HCT116 (cell line): ENCODE measurements at regions not wholly inside any gene's neighbourhood (a gene's known extent, or its start where the extent isn't known, plus 50 kb on each side); places are given as distances from the start of the nearest gene placed in this dataset.

ENCODE experiments used
- ATAC-seq: fragments of 200-7000 bp; cut with Tn5 transposase; 2 replicates; pipeline ENCODE4 v1.9.1; 2020; ENCODE audit warnings: mild to moderate bottlenecking, moderate library complexity
- BruUV-seq: library from RNA; stranded (reverse); fragments of 400-500 nt; replicated peaks from 2 replicates; lab custom pipeline; 2021; lab: Mats Ljungman, UMichigan
- CTCF ChIA-PET: fragments of 300-600 bp; sonication (Branson Sonifier 250); formaldehyde crosslinking; loops from one replicate; lab custom pipeline; 2021; ENCODE audit warnings: antibody characterized with exemption; lab: Charles Lee
- POLR2A ChIA-PET: fragments of 300-600, 350-600 bp; sonication (Branson Sonifier 250); formaldehyde crosslinking; loops from one replicate; lab custom pipeline; 2021; ENCODE audit warnings: antibody characterized with exemption; lab: Charles Lee
- RAD21 ChIA-PET, 2 experiments: fragments of 300-600 bp; sonication (Branson Sonifier 250); formaldehyde crosslinking; loops; one replicate each; lab custom pipeline; 2023; ENCODE audit warnings: low total read pairs in 2 of 2; ENCODE audit not compliant: uncharacterized antibody in 2 of 2, unreplicated experiment in 2 of 2, low non-redundant PET in 1 of 2; lab: Charles Lee
- DNase-seq: peaks from one replicate; pipeline ENCODE4 v3.0.0-alpha.2; 2010; ENCODE audit warnings: low read depth, low spot score
- H2AFZ ChIP-seq: fragments of 200-600 bp; shearing (Covaris generic), sonication (generic); 2 replicates; pipeline ENCODE4 v1.6.1; 2017; ENCODE audit warnings: low read depth, mixed run types, mixed read lengths, antibody characterized with exemption, low read length; ENCODE audit not compliant: poor library complexity, severe bottlenecking
- H3K27ac ChIP-seq: 2 replicates; pipeline ENCODE4 v1.5.1; 2012; ENCODE audit warnings: low read depth, low read length
- H3K27me3 ChIP-seq: fragments of 200-600 bp; sonication (generic); 2 replicates; pipeline ENCODE4 v1.6.1; 2016; ENCODE audit warnings: mixed run types, low read length, mixed read lengths; ENCODE audit not compliant: insufficient read depth
- H3K36me3 ChIP-seq, 2 experiments: fragments of 200-500 bp in 1 of 2; fragments of 200-600 bp in 1 of 2; sonication (Bioruptor generic) in 1 of 2; sonication (generic) in 1 of 2; 2 replicates each; pipeline versions ENCODE4 v1.5.1 to v1.6.1; 2014 to 2016; ENCODE audit warnings: low read length in 2 of 2, inconsistent platforms in 1 of 2, mixed read lengths in 1 of 2, mixed run types in 1 of 2; ENCODE audit not compliant: insufficient read depth in 2 of 2, control insufficient read depth in 1 of 2
- H3K4me1 ChIP-seq, 2 experiments: fragments of 200-600 bp in 1 of 2; sonication (generic) in 1 of 2; 2 replicates each; pipeline versions ENCODE4 v1.5.1 to v1.6.1; 2012 to 2017; ENCODE audit warnings: low read length in 2 of 2, inconsistent platforms in 1 of 2, mild to moderate bottlenecking in 1 of 2, mixed read lengths in 1 of 2, mixed run types in 1 of 2, moderate library complexity in 1 of 2; ENCODE audit not compliant: insufficient read depth in 2 of 2, control insufficient read depth in 1 of 2
- H3K4me2 ChIP-seq: fragments of 200-600 bp; sonication (generic); 2 replicates; pipeline ENCODE4 v1.6.1; 2017; ENCODE audit warnings: mixed run types, low read length, mixed read lengths
- H3K4me3 ChIP-seq, 2 experiments: fragments of 200-600 bp in 1 of 2; sonication (generic) in 1 of 2; replicated peaks in 1 of 2; 2 replicates each; pipeline ENCODE4 v1.5.1; 2011 to 2016; ENCODE audit warnings: low read length in 2 of 2, control low read depth in 1 of 2, low read depth in 1 of 2, mild to moderate bottlenecking in 1 of 2, mixed read lengths in 1 of 2, mixed run types in 1 of 2
- H3K79me2 ChIP-seq: fragments of 200-600 bp; sonication (generic); 2 replicates; pipeline ENCODE4 v1.6.1; 2017; ENCODE audit warnings: mild to moderate bottlenecking, mixed run types, low read length, moderate library complexity, mixed read lengths; ENCODE audit not compliant: insufficient read depth
- H3K9ac ChIP-seq: fragments of 200-600 bp; sonication (generic); 2 replicates; pipeline ENCODE4 v1.6.1; 2016; ENCODE audit warnings: low read length, mixed read lengths
- H3K9me2 ChIP-seq: fragments of 200-600 bp; sonication (generic), shearing (Covaris generic); 2 replicates; pipeline ENCODE4 v1.6.1; 2017; ENCODE audit warnings: mixed run types, mild to moderate bottlenecking, moderate library complexity; ENCODE audit not compliant: insufficient read depth
- H3K9me3 ChIP-seq, 2 experiments: fragments of 200-500 bp in 1 of 2; fragments of 200-600 bp in 1 of 2; sonication (Bioruptor generic) in 1 of 2; sonication (generic) in 1 of 2; 2 replicates each; pipeline ENCODE4 v1.6.1; 2014 to 2017; ENCODE audit warnings: low read length in 2 of 2, mixed read lengths in 2 of 2, inconsistent platforms in 1 of 2, low read depth in 1 of 2, mild to moderate bottlenecking in 1 of 2, mixed run types in 1 of 2, moderate library complexity in 1 of 2; ENCODE audit not compliant: control insufficient read depth in 1 of 2, insufficient read depth in 1 of 2
- H4K20me1 ChIP-seq: fragments of 200-600 bp; sonication (generic), shearing (Covaris generic); 2 replicates; pipeline ENCODE4 v1.6.1; 2017; ENCODE audit warnings: mixed run types, mild to moderate bottlenecking, moderate library complexity; ENCODE audit not compliant: insufficient read depth
- CBX3 ChIP-seq: IDR thresholded peaks from 2 replicates; pipeline ENCODE4 v1.6.1; 2012; ENCODE audit warnings: low read depth
- CEBPB ChIP-seq: IDR thresholded peaks from 2 replicates; pipeline ENCODE4 v1.6.1; 2012; ENCODE audit warnings: low read depth
- EGR1 ChIP-seq: IDR thresholded peaks from 2 replicates; pipeline ENCODE4 v1.6.1; 2012; ENCODE audit warnings: low read depth
- ELF1 ChIP-seq: IDR thresholded peaks from 2 replicates; pipeline ENCODE4 v1.6.1; 2012; ENCODE audit warnings: low read depth, borderline replicate concordance
- EZH2phosphoT487 ChIP-seq: fragments of 200-600 bp; IDR thresholded peaks from 2 replicates; pipeline ENCODE4 v1.6.1; 2018; ENCODE audit warnings: antibody characterized with exemption, borderline replicate concordance
- FOSL1 ChIP-seq: IDR thresholded peaks from 2 replicates; pipeline ENCODE4 v1.6.1; 2012; ENCODE audit warnings: low read depth
- JUND ChIP-seq: IDR thresholded peaks from 2 replicates; pipeline ENCODE4 v1.6.1; 2012
- POLR2A ChIP-seq: IDR thresholded peaks from 2 replicates; pipeline ENCODE4 v1.7.0; 2011; ENCODE audit warnings: borderline replicate concordance; ENCODE audit not compliant: insufficient read depth, insufficient read length; ENCODE audit errors: extremely low read depth
- POLR2AphosphoS5 ChIP-seq: IDR thresholded peaks from 2 replicates; pipeline ENCODE4 v1.6.1; 2011; ENCODE audit warnings: mild to moderate bottlenecking, low read depth, low read length, moderate library complexity
- SIN3A ChIP-seq: IDR thresholded peaks from 2 replicates; pipeline ENCODE4 v1.6.1; 2012; ENCODE audit warnings: low read depth
- SP1 ChIP-seq: IDR thresholded peaks from 2 replicates; pipeline ENCODE4 v1.6.1; 2012; ENCODE audit warnings: low read depth
- SRF ChIP-seq: IDR thresholded peaks from 2 replicates; pipeline ENCODE4 v1.6.1; 2012; ENCODE audit warnings: low read depth
- TCF7L2 ChIP-seq: IDR thresholded peaks from 2 replicates; pipeline ENCODE4 v1.7.0; 2011; ENCODE audit warnings: borderline replicate concordance, inconsistent platforms; ENCODE audit not compliant: insufficient read depth, insufficient read length; ENCODE audit errors: extremely low read depth
- YY1 ChIP-seq: IDR thresholded peaks from 2 replicates; pipeline ENCODE4 v1.6.1; 2011; ENCODE audit warnings: low read length, low read depth, moderate library complexity, mild to moderate bottlenecking; ENCODE audit not compliant: insufficient replicate concordance; ENCODE audit errors: extremely low read depth
- ZFX ChIP-seq: fragments of 450-650 bp; IDR thresholded peaks from 2 replicates; pipeline ENCODE4 v1.6.1; 2017
- ZNF274 ChIP-seq: fragments of 200-500 bp; sonication (Bioruptor generic); IDR thresholded peaks from 2 replicates; pipeline ENCODE4 v1.6.1; 2014; ENCODE audit warnings: mild to moderate bottlenecking, low read depth, low read length, inconsistent platforms
- intact Hi-C: fragments of 100-400 bp; cut with micrococcal nuclease; formaldehyde crosslinking; loops from 2 replicates; pipeline ENCODE4 v1.10.0; 2022
- TF ChIP-seq, protein P1 (sequence below), 3 experiments: fragments of 200-600 bp in 1 of 3; sonication (generic) in 1 of 3; IDR thresholded peaks in 2 of 3; conservative IDR thresholded peaks in 1 of 3; 2 replicates each; pipeline ENCODE4 v1.5.1; 2012 to 2017; ENCODE audit warnings: low read depth in 2 of 3, low read length in 2 of 3, antibody characterized with exemption in 1 of 3, borderline replicate concordance in 1 of 3, control low read depth in 1 of 3, mild to moderate bottlenecking in 1 of 3, mixed read lengths in 1 of 3, mixed run types in 1 of 3, moderate library complexity in 1 of 3; ENCODE audit not compliant: insufficient read depth in 1 of 3
- TF ChIP-seq, protein P2 (sequence below): IDR thresholded peaks from 2 replicates; pipeline ENCODE4 v1.6.1; 2012

DNA sequence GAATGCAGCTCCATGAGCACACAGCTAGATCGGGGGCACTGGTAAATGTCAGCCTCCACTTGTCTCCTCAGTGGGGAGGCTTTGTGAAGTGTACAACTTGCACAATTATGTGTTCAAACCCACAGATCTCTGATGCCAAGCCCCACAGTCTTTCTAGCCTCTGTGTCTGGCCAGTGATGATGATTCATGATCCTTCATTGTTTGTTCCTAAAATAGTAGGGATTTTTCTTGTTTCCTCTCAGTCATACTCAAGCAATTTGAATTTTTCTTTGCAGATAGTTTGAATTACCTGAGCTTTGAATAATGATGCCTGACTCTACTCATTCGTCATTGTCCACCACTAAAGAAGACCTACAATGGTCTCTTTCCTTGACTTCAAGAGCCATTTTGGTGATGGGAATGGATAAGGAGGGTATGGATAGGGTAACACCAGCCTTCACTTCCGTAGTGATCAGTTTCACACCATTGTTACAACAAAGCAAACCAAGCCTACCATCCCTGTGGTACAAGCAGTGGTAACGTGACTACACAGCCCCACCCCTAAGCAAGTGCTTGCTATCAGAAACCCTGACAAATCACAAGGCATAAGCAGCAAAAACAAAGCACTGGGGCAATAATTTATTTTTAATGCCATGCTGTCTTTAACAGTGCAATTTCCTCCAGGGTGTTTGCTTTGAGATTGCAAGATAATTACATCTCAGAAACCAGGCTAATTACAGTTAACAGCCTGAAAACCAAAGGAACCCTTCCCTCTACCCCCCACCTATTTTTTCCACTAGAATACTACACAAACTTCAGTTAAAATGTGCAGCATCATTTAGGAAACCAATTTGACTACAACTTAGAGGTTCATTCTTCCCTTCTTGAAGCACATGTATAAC, 114.1 kb upstream of the PPP2R3A start (continued):
- TF ChIP-seq, protein P1, sequence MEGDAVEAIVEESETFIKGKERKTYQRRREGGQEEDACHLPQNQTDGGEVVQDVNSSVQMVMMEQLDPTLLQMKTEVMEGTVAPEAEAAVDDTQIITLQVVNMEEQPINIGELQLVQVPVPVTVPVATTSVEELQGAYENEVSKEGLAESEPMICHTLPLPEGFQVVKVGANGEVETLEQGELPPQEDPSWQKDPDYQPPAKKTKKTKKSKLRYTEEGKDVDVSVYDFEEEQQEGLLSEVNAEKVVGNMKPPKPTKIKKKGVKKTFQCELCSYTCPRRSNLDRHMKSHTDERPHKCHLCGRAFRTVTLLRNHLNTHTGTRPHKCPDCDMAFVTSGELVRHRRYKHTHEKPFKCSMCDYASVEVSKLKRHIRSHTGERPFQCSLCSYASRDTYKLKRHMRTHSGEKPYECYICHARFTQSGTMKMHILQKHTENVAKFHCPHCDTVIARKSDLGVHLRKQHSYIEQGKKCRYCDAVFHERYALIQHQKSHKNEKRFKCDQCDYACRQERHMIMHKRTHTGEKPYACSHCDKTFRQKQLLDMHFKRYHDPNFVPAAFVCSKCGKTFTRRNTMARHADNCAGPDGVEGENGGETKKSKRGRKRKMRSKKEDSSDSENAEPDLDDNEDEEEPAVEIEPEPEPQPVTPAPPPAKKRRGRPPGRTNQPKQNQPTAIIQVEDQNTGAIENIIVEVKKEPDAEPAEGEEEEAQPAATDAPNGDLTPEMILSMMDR (IDR thresholded peaks at IDR 0.05 in 2 of 3, conservative IDR thresholded peaks at IDR 0.05 in 1 of 3; ENCODE audit: borderline replicate concordance in 1 of 3, insufficient read depth in 1 of 3, low read depth in 2 of 3, low read length in 2 of 3) = no peak
- TF ChIP-seq YY1 = no peak
- TF ChIP-seq, protein P2, sequence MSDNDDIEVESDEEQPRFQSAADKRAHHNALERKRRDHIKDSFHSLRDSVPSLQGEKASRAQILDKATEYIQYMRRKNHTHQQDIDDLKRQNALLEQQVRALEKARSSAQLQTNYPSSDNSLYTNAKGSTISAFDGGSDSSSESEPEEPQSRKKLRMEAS = no peak
- TF ChIP-seq SRF = no peak
- no peak for TF ChIP-seq CBX3
- no peak for TF ChIP-seq ZFX
- TF ChIP-seq ZNF274 = no peak
- TF ChIP-seq CEBPB = no peak

DNA sequence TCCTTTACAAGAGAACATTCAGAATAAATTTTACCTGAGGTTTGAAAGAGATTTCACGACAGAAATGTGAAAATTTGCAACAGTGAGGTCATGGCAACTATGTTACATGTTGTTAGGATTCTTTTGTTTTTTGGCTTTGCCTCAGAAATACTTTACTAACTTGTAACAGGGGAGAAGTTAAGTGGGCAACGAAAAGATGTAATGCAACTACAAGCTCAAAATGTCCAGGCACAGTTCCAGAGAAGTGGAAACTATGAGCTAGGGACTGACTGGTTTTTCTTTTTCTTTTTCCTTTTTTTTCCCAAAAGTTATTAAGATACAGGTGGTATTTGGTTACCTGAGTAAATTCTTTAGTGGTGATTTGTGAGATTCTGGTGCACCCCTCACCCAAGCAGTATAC, 111.5 kb upstream of the PPP2R3A start:
- no peak overlapping the region for H3K27ac ChIP-seq
- no peak overlapping the region for H3K4me2 ChIP-seq
- H4K20me1 ChIP-seq = no peaks in the 10 kb centered on the region
- no TSS peak for BruUV-seq
- peaks cover 25% of the 10 kb centered on the region for H3K27me3 ChIP-seq
- H3K9me2 ChIP-seq = no peaks in the 10 kb centered on the region
- no peak overlapping the region for H3K4me3 ChIP-seq
- H3K36me3 ChIP-seq = no peaks in the 10 kb centered on the region
- no peak overlapping the region for H3K9ac ChIP-seq
- no peak overlapping the region for H2AFZ ChIP-seq
- CTCF ChIA-PET = interaction anchor here (1.2 kb wide), 1 partner anchor 9 kb away, joined by 3 read pairs; no protein-coding TSS in a partner anchor
- H3K9me3 ChIP-seq = no peaks in the 10 kb centered on the region
- DNase-seq (no peak), ATAC-seq (no peak)
- intact Hi-C loops = no loop called here
- POLR2A ChIA-PET = no interaction called here
- RAD21 ChIA-PET = no interaction called here
- H3K79me2 ChIP-seq = no peaks in the 10 kb centered on the region
- TF ChIP-seq ZFX (no peak), EGR1 (no peak), ZNF274 (no peak), CEBPB (no peak), EZH2phosphoT487 (no peak), FOSL1 (no peak), POLR2AphosphoS5 (no peak), TCF7L2 (no peak), SP1 (no peak), POLR2A (no peak), JUND (no peak), ELF1 (no peak), SIN3A (no peak), CBX3 (no peak)
- TF ChIP-seq, protein P1 (IDR thresholded peaks at IDR 0.05 in 2 of 3, conservative IDR thresholded peaks at IDR 0.05 in 1 of 3; ENCODE audit: borderline replicate concordance in 1 of 3, insufficient read depth in 1 of 3, low read depth in 2 of 3, low read length in 2 of 3) = no peak
- TF ChIP-seq, protein P2 = no peak
- TF ChIP-seq, all 23 proteins: peak for 0
- H3K4me1 ChIP-seq = no peaks in the 10 kb centered on the region
